ENCODE measurements at regions not wholly inside any gene's neighbourhood (a gene's known extent, or its start where the extent isn't known, plus 50 kb on each side); places are given as distances from the start of the nearest gene placed in this dataset.

GRCh38 chr4:155491336-155492120 is 114.8 kb upstream of the MAP9 start (continued):
- no peak for TF ChIP-seq NANOG (IDR thresholded peaks at IDR 0.05; ENCODE audit: insufficient read depth, low read depth, low read length, poor library complexity, severe bottlenecking)
- no peak for TF ChIP-seq SIRT6 (IDR thresholded peaks at IDR 0.05; ENCODE audit: low read length)
- TF ChIP-seq PHF8 (conservative IDR thresholded peaks at IDR 0.05; ENCODE audit: low read depth, low read length), result no peak
- no peak for TF ChIP-seq BRCA1 (IDR thresholded peaks at IDR 0.05; ENCODE audit: low read depth, low read length)
- no peak for TF ChIP-seq SP2 (IDR thresholded peaks at IDR 0.05; ENCODE audit: low read length)

Measured in H1 (cell line).